K562 (cell line): ENCODE measurements at regions not wholly inside any gene's neighbourhood (a gene's known extent, or its start where the extent isn't known, plus 50 kb on each side); places are given as distances from the start of the nearest gene placed in this dataset.

Source experiments
- ATAC-seq: fragments of 200-7000 bp; cut with Tn5 transposase; 3 replicates; pipeline ENCODE4 v1.9.1; 2020; ENCODE audit warnings: moderate library complexity
- BruUV-seq: library from RNA; stranded (reverse); fragments of 400-500 nt; replicated peaks from 2 replicates; lab custom pipeline; 2021; lab: Mats Ljungman, UMichigan
- CTCF ChIA-PET: fragments of 300-600 bp; formaldehyde crosslinking; extraction: SDS; loops from one replicate; lab custom pipeline; 2021; ENCODE audit warnings: low intra/inter-chr PET ratio; lab: Yijun Ruan, JAX
- POLR2A ChIA-PET: fragments of 300-600, 350-650 bp; sonication (Branson Sonifier 250); formaldehyde crosslinking; extraction: SDS; loops from one replicate; lab custom pipeline; 2021; ENCODE audit warnings: antibody characterized with exemption, inconsistent platforms; lab: Yijun Ruan, JAX
- DNase-seq, 4 experiments: peaks; one replicate each; pipeline versions ENCODE4 v3.0.0 to v3.0.0-alpha.2; 2011 to 2018; ENCODE audit warnings: low spot score in 3 of 4, mixed read lengths in 3 of 4; ENCODE audit errors: extremely low read depth in 1 of 4
- FAIRE-seq: peaks from 2 replicates; lab custom pipeline; 2011; peaks lifted over from hg19 to GRCh38; lab: Jason Lieb, UNC
- H2AFZ ChIP-seq: 2 replicates; pipeline ENCODE4 v1.6.0; 2011; ENCODE audit warnings: low read depth, low read length, control low read depth, inconsistent platforms
- H3K27ac ChIP-seq: fragments of 200-600 bp; 3 replicates; pipeline ENCODE4 v1.8.0; 2011; ENCODE audit warnings: low read depth, mild to moderate bottlenecking, control low read depth, inconsistent platforms, low read length, moderate library complexity, mixed read lengths; ENCODE audit errors: extremely low read depth
- H3K27me3 ChIP-seq, 2 experiments: fragments of 300-600 bp in 1 of 2; 2 replicates in 1 of 2; 3 replicates in 1 of 2; pipeline versions ENCODE4 v1.6.0 to v1.8.0; 2011; ENCODE audit warnings: inconsistent platforms in 2 of 2, low read length in 2 of 2, mild to moderate bottlenecking in 1 of 2, mixed read lengths in 1 of 2, moderate library complexity in 1 of 2; ENCODE audit not compliant: control insufficient read depth in 2 of 2, insufficient read depth in 2 of 2
- H3K36me3 ChIP-seq: fragments of 300-600 bp; 3 replicates; pipeline ENCODE4 v1.8.0; 2011; ENCODE audit warnings: mild to moderate bottlenecking, low read length, inconsistent platforms; ENCODE audit not compliant: control insufficient read depth, insufficient read depth
- H3K4me1 ChIP-seq, 2 experiments: fragments of 200-600 bp in 1 of 2; replicated peaks in 1 of 2; 2 replicates in 1 of 2; 3 replicates in 1 of 2; pipeline versions ENCODE4 v1.5.1 to v1.8.0; 2011; ENCODE audit warnings: inconsistent platforms in 2 of 2, low read length in 2 of 2, mild to moderate bottlenecking in 1 of 2, mixed read lengths in 1 of 2, moderate library complexity in 1 of 2; ENCODE audit not compliant: control insufficient read depth in 2 of 2, insufficient read depth in 2 of 2
- H3K4me2 ChIP-seq: 2 replicates; pipeline ENCODE4 v1.6.1; 2011; ENCODE audit warnings: low read length, control low read depth, inconsistent platforms, mixed read lengths; ENCODE audit not compliant: insufficient read depth
- H3K4me3 ChIP-seq: fragments of 200-600 bp; sonication (generic), shearing (Covaris generic); 2 replicates; pipeline ENCODE4 v1.5.1; 2016; ENCODE audit warnings: control low read depth, inconsistent platforms
- H3K79me2 ChIP-seq: fragments of 200-600 bp; 3 replicates; pipeline ENCODE4 v1.8.0; 2011; ENCODE audit warnings: low read length, inconsistent platforms; ENCODE audit not compliant: control insufficient read depth, insufficient read depth
- H3K9ac ChIP-seq, 2 experiments: 2 replicates each; pipeline versions ENCODE4 v1.6.0 to v1.6.1; 2011; ENCODE audit warnings: low read depth in 2 of 2, low read length in 2 of 2, control low read depth in 1 of 2, inconsistent platforms in 1 of 2, mild to moderate bottlenecking in 1 of 2, mixed read lengths in 1 of 2; ENCODE audit not compliant: insufficient read depth in 1 of 2
- H3K9me1 ChIP-seq: one replicate; pipeline ENCODE4 v1.6.0; 2011; ENCODE audit warnings: inconsistent platforms, mild to moderate bottlenecking, low read length, moderate library complexity; ENCODE audit not compliant: control insufficient read depth, insufficient read depth
- H3K9me3 ChIP-seq: replicated peaks from 2 replicates; pipeline ENCODE4 v1.5.1; 2011; ENCODE audit warnings: low read depth, low read length, inconsistent platforms; ENCODE audit not compliant: control insufficient read depth, insufficient read depth
- H4K20me1 ChIP-seq: replicated peaks from 2 replicates; pipeline ENCODE4 v1.6.1; 2011; ENCODE audit warnings: low read length, inconsistent platforms, mixed read lengths; ENCODE audit not compliant: control insufficient read depth, insufficient read depth
- ATF1 ChIP-seq, 2 experiments: fragments of 450-650 bp in 1 of 2; IDR thresholded peaks; 2 replicates each; pipeline ENCODE4 v1.6.1; 2016; ENCODE audit warnings: missing compliant biosample characterization in 1 of 2, missing genetic modification characterization in 1 of 2
- ATF7 ChIP-seq: fragments of 450-650 bp; IDR thresholded peaks from 2 replicates; pipeline ENCODE4 v1.7.1; 2014; ENCODE audit warnings: mild to moderate bottlenecking, moderate library complexity
- BHLHE40 ChIP-seq: IDR thresholded peaks from 2 replicates; pipeline ENCODE4 v1.6.1; 2011; ENCODE audit warnings: low read length, improper control_type of control experiment
- CXXC5 ChIP-seq: fragments of 250-450 bp; sonication (Bioruptor Pico); IDR thresholded peaks from 2 replicates; pipeline ENCODE4 v1.8.0; 2022; ENCODE audit warnings: inconsistent platforms, mild to moderate bottlenecking, moderate library complexity
- DMBX1 ChIP-seq: fragments of 250-450 bp; sonication (Bioruptor Pico); IDR thresholded peaks from 2 replicates; pipeline ENCODE4 v1.8.0; 2022; ENCODE audit warnings: inconsistent platforms, mild to moderate bottlenecking, moderate library complexity, borderline replicate concordance
- NFRKB ChIP-seq: fragments of 450-650 bp; IDR thresholded peaks from 2 replicates; pipeline ENCODE4 v1.6.1; 2016; ENCODE audit warnings: low read depth
- SMAD2 ChIP-seq: fragments of 150-350 bp; IDR thresholded peaks from 2 replicates; pipeline ENCODE4 v1.6.1; 2014; ENCODE audit warnings: low read depth, mild to moderate bottlenecking, low read length
- TAF9B ChIP-seq: fragments of 450-650 bp; IDR thresholded peaks from 2 replicates; pipeline ENCODE4 v1.6.1; 2018; ENCODE audit warnings: mild to moderate bottlenecking; ENCODE audit not compliant: partially characterized antibody
- ZBTB8A ChIP-seq: fragments of 450-650 bp; IDR thresholded peaks from 2 replicates; pipeline ENCODE4 v1.6.1; 2018; ENCODE audit warnings: mild to moderate bottlenecking, moderate library complexity; ENCODE audit not compliant: partially characterized antibody
- ZNF57 ChIP-seq: fragments of 450-650 bp; formaldehyde crosslinking; IDR thresholded peaks from 2 replicates; pipeline ENCODE4 v1.4.0; 2020; ENCODE audit warnings: mild to moderate bottlenecking, moderate library complexity
- WGBS: fragments of 100-300 bp; shearing (Covaris generic); methylation state at CpG from one replicate; pipeline ENCODE4 v1.1.6; 2016; ENCODE audit warnings: low coverage, mixed read lengths; ENCODE audit not compliant: insufficient coverage; ENCODE audit errors: missing lambda C conversion rate; 5-methylcytosine and 5-hydroxymethylcytosine counted together
- in situ Hi-C: fragments of 300-500 bp; cut with MboI; formaldehyde crosslinking; loops from 4 replicates; pipeline ENCODE4 v1.15.0; 2018; ENCODE audit warnings: inconsistent platforms, mixed read lengths
- intact Hi-C: fragments of 100-400 bp; cut with micrococcal nuclease; formaldehyde crosslinking; loops from 2 replicates; pipeline ENCODE4 v1.14.2; 2022
- TF ChIP-seq, protein P1 (sequence below): sonication (generic); formaldehyde crosslinking; IDR thresholded peaks from 2 replicates; pipeline ENCODE4 v1.9.0; 2022; ENCODE audit warnings: mild to moderate bottlenecking, missing genetic modification reagents
- TF ChIP-seq, protein P2 (sequence below): fragments of 250-450 bp; sonication (Bioruptor Pico); IDR thresholded peaks from 2 replicates; pipeline ENCODE4 v1.8.0; 2021; ENCODE audit warnings: mild to moderate bottlenecking, moderate library complexity

DNA sequence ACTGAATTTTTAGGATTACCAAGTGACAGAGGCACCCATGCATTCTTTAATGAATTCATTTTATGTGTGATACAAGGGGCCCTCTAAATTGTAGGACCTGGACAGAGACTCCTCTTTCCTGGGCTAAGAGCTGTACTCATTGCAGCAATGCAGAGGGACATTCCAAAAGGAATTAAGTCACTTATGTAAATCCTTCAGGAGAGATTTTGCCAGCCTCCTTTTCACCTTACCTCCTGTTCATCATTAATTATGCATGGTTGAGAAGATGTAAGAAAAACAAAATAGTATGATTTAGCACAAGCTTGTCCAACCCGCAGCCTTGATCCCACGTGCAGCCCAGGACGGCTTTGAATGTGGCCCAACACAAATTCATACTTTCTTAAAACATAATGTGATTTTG lies 84.5 kb upstream of the TANK start:
- Histone ChIP-seq H3K27me3 (no peaks in the 10 kb centered on the region), H3K4me3 (no peak overlapping the region), H3K27ac (no peak overlapping the region), H3K4me2 (no peak overlapping the region), H3K36me3 (no peaks in the 10 kb centered on the region), H3K4me1 (no peaks in the 10 kb centered on the region; a peak in 1 of 5 replicates)
- intact Hi-C loops, result no loop called here
- 0% methylated on average over 3 of the region's 3 CpGs for WGBS
- no peak for ATAC-seq
- TF ChIP-seq, protein P1, sequence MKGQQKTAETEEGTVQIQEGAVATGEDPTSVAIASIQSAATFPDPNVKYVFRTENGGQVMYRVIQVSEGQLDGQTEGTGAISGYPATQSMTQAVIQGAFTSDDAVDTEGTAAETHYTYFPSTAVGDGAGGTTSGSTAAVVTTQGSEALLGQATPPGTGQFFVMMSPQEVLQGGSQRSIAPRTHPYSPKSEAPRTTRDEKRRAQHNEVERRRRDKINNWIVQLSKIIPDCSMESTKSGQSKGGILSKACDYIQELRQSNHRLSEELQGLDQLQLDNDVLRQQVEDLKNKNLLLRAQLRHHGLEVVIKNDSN, result no peak
- TF ChIP-seq BHLHE40, result no peak
- no peak for TF ChIP-seq NFRKB
- TF ChIP-seq ZBTB8A, result no peak
- TF ChIP-seq ATF1 (CRISPR knock-in tag; IDR thresholded peaks at IDR 0.05), result no peak
- TF ChIP-seq ATF1 (tag; IDR thresholded peaks at IDR 0.05), result no peak
- TF ChIP-seq, protein P2, sequence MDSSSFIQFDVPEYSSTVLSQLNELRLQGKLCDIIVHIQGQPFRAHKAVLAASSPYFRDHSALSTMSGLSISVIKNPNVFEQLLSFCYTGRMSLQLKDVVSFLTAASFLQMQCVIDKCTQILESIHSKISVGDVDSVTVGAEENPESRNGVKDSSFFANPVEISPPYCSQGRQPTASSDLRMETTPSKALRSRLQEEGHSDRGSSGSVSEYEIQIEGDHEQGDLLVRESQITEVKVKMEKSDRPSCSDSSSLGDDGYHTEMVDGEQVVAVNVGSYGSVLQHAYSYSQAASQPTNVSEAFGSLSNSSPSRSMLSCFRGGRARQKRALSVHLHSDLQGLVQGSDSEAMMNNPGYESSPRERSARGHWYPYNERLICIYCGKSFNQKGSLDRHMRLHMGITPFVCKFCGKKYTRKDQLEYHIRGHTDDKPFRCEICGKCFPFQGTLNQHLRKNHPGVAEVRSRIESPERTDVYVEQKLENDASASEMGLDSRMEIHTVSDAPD (CRISPR knock-in tag), result no peak
- no peak for TF ChIP-seq SMAD2
- no peak for TF ChIP-seq CXXC5 (CRISPR knock-in tag)
- TF ChIP-seq TAF9B, result no peak
- TF ChIP-seq ZNF57 (CRISPR knock-in tag), result no peak
- TF ChIP-seq DMBX1 (CRISPR knock-in tag), result no peak
- no peak for TF ChIP-seq ATF7
- TF ChIP-seq, all 486 proteins: peak for 0
- no peaks in the 10 kb centered on the region for H3K9me1 ChIP-seq
- H4K20me1 ChIP-seq, result no peaks in the 10 kb centered on the region
- no TSS peak for BruUV-seq
- no peaks in the 10 kb centered on the region for H3K9me3 ChIP-seq
- no peaks in the 10 kb centered on the region for H3K79me2 ChIP-seq
- CTCF ChIA-PET, result no interaction called here
- in situ Hi-C loops, result no loop called here
- no peak overlapping the region for H3K9ac ChIP-seq
- FAIRE-seq, result no peak
- no peak overlapping the region for H2AFZ ChIP-seq
- no peak for DNase-seq
- POLR2A ChIA-PET, result interaction anchor here (1.2 kb wide), 1 partner anchor 10 kb away, joined by 3 read pairs; no protein-coding TSS in a partner anchor
